PC-3 (cell line): ENCODE measurements at regions not wholly inside any gene's neighbourhood (a gene's known extent, or its start where the extent isn't known, plus 50 kb on each side); places are given as distances from the start of the nearest gene placed in this dataset.

Experiments used
- ATAC-seq: fragments of 200-7000 bp; cut with Tn5 transposase; 2 replicates; pipeline ENCODE4 v1.9.1; 2020; ENCODE audit warnings: mild to moderate bottlenecking, moderate library complexity
- BruUV-seq: library from RNA; stranded (reverse); fragments of 400-500 nt; replicated peaks from 2 replicates; lab custom pipeline; 2021; lab: Mats Ljungman, UMichigan
- CTCF ChIA-PET: fragments of 300-600 bp; sonication (Branson Sonifier 250); formaldehyde crosslinking; loops from one replicate; lab custom pipeline; 2022; ENCODE audit warnings: antibody characterized with exemption; lab: Charles Lee
- POLR2A ChIA-PET: fragments of 300-600 bp; sonication (Branson Sonifier 250); formaldehyde crosslinking; loops from one replicate; lab custom pipeline; 2022; ENCODE audit warnings: antibody characterized with exemption; ENCODE audit not compliant: unreplicated experiment; lab: Charles Lee
- DNase-seq: peaks from one replicate; pipeline ENCODE4 v3.0.0-alpha.2; 2015
- H2AFZ ChIP-seq: fragments of 300-600 bp; sonication (generic); 2 replicates; pipeline ENCODE4 v1.6.0; 2016; ENCODE audit warnings: antibody characterized with exemption, low read length
- H3F3A ChIP-seq: fragments of 300-600 bp; sonication (generic); one replicate; pipeline ENCODE4 v1.6.0; 2017; ENCODE audit warnings: antibody characterized with exemption, low read length, control low read depth, mild to moderate bottlenecking; ENCODE audit not compliant: unreplicated experiment
- H3K27ac ChIP-seq: fragments of 300-600 bp; sonication (generic); 2 replicates; pipeline ENCODE4 v1.5.1; 2016; ENCODE audit warnings: mild to moderate bottlenecking, low read length
- H3K27me3 ChIP-seq: fragments of 300-600 bp; sonication (generic); 2 replicates; pipeline ENCODE4 v1.6.1; 2016; ENCODE audit warnings: low read length, mixed read lengths
- H3K36me3 ChIP-seq: fragments of 300-600 bp; sonication (generic); 2 replicates; pipeline ENCODE4 v1.6.1; 2016; ENCODE audit warnings: low read depth, mixed run types, low read length, mixed read lengths
- H3K4me1 ChIP-seq: fragments of 300-600 bp; sonication (generic); 2 replicates; pipeline ENCODE4 v1.5.1; 2016; ENCODE audit warnings: low read length; ENCODE audit not compliant: insufficient read depth
- H3K4me2 ChIP-seq: fragments of 300-600 bp; sonication (generic); 2 replicates; pipeline ENCODE4 v1.6.0; 2016; ENCODE audit warnings: low read length
- H3K4me3 ChIP-seq: fragments of 300-600 bp; sonication (generic); 2 replicates; pipeline ENCODE4 v1.5.1; 2016; ENCODE audit warnings: mild to moderate bottlenecking, low read length, mixed read lengths
- H3K79me2 ChIP-seq: fragments of 300-600 bp; sonication (generic); 2 replicates; pipeline ENCODE4 v1.6.1; 2017; ENCODE audit warnings: low read length, mixed read lengths
- H3K9ac ChIP-seq: fragments of 300-600 bp; sonication (generic); 2 replicates; pipeline ENCODE4 v1.6.0; 2016; ENCODE audit warnings: mild to moderate bottlenecking, low read length
- H3K9me2 ChIP-seq: fragments of 300-600 bp; sonication (generic); replicated peaks from 2 replicates; pipeline ENCODE4 v1.6.1; 2016; ENCODE audit warnings: mixed run types, low read length, mixed read lengths
- H3K9me3 ChIP-seq: fragments of 300-600 bp; sonication (generic); 2 replicates; pipeline ENCODE4 v1.6.1; 2016; ENCODE audit warnings: low read length, mixed read lengths
- H4K20me1 ChIP-seq: fragments of 300-600 bp; sonication (generic); 2 replicates; pipeline ENCODE4 v1.6.1; 2016; ENCODE audit warnings: low read length, mixed read lengths
- EZH2 ChIP-seq: fragments of 300-600 bp; sonication (generic); IDR thresholded peaks from one replicate; pipeline ENCODE4 v1.6.1; 2017; ENCODE audit warnings: antibody characterized with exemption, mild to moderate bottlenecking, low read length; ENCODE audit not compliant: unreplicated experiment
- EZH2phosphoT487 ChIP-seq: fragments of 300-600 bp; sonication (generic); IDR thresholded peaks from 2 replicates; pipeline ENCODE4 v1.6.1; 2018; ENCODE audit warnings: mild to moderate bottlenecking, antibody characterized with exemption, low read length, borderline replicate concordance
- intact Hi-C: fragments of 100-400 bp; cut with micrococcal nuclease; formaldehyde crosslinking; loops from 2 replicates; pipeline ENCODE4 v1.9.0; 2023
- TF ChIP-seq, protein P1 (sequence below): fragments of 300-600 bp; sonication (generic); conservative IDR thresholded peaks from 2 replicates; pipeline ENCODE4 v1.5.1; 2017; ENCODE audit warnings: antibody characterized with exemption, low read depth, mild to moderate bottlenecking, low read length

GRCh38 chr1:187854457-187854856 lies 1025.7 kb downstream of the PLA2G4A start:
- TF ChIP-seq EZH2phosphoT487 (no peak), EZH2 (no peak)
- TF ChIP-seq, protein P1, sequence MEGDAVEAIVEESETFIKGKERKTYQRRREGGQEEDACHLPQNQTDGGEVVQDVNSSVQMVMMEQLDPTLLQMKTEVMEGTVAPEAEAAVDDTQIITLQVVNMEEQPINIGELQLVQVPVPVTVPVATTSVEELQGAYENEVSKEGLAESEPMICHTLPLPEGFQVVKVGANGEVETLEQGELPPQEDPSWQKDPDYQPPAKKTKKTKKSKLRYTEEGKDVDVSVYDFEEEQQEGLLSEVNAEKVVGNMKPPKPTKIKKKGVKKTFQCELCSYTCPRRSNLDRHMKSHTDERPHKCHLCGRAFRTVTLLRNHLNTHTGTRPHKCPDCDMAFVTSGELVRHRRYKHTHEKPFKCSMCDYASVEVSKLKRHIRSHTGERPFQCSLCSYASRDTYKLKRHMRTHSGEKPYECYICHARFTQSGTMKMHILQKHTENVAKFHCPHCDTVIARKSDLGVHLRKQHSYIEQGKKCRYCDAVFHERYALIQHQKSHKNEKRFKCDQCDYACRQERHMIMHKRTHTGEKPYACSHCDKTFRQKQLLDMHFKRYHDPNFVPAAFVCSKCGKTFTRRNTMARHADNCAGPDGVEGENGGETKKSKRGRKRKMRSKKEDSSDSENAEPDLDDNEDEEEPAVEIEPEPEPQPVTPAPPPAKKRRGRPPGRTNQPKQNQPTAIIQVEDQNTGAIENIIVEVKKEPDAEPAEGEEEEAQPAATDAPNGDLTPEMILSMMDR = no peak
- Histone ChIP-seq H3K79me2 (no peaks in the 10 kb centered on the region), H3K36me3 (no peaks in the 10 kb centered on the region), H3K4me3 (no peak overlapping the region), H3K9me2 (no peaks in the 10 kb centered on the region), H3K27ac (no peak overlapping the region), H3K27me3 (no peaks in the 10 kb centered on the region), H3K4me2 (no peak overlapping the region), H4K20me1 (no peaks in the 10 kb centered on the region), H2AFZ (no peak overlapping the region), H3F3A (no peaks in the 10 kb centered on the region), H3K4me1 (no peaks in the 10 kb centered on the region), H3K9me3 (no peaks in the 10 kb centered on the region), H3K9ac (no peak overlapping the region)
- ATAC-seq = no peak
- ChIA-PET CTCF (no interaction called here), POLR2A (no interaction called here)
- no TSS peak for BruUV-seq
- intact Hi-C loops = no loop called here
- no peak for DNase-seq

DNA sequence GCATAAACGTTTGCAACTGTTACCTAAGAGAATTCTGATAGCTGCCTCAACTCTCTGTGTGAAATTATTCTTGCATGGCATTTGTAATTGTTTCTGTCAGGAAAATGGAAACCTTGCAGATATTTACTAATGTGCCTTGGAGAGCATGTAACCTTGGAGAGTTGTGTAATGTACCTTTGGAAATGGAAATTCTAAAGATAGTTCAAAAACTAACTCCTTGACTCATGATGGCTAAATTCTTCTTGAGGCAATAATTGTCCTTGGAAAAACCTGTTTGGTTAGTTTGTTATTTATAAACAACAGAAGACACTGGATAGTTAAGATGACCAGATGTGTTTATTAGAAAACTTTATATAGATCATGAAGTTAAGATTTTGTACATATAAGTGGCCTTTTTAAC lies 1033.8 kb downstream of the PLA2G4A start:
- ChIA-PET CTCF (no interaction called here), POLR2A (no interaction called here)
- Histone ChIP-seq H3K4me2 (no peak overlapping the region), H3K9me3 (no peaks in the 10 kb centered on the region), H3K4me1 (peaks cover 8% of the 10 kb centered on the region), H3F3A (no peaks in the 10 kb centered on the region), H3K36me3 (no peaks in the 10 kb centered on the region), H3K27me3 (no peaks in the 10 kb centered on the region), H3K4me3 (no peak overlapping the region), H3K9me2 (no peaks in the 10 kb centered on the region), H4K20me1 (no peaks in the 10 kb centered on the region), H3K27ac (no peak overlapping the region), H2AFZ (no peak overlapping the region), H3K79me2 (no peaks in the 10 kb centered on the region), H3K9ac (no peak overlapping the region)
- TF ChIP-seq, protein P1 = no peak
- DNase-seq (peak; percentile 45), ATAC-seq (no peak)
- intact Hi-C loops = no loop called here
- BruUV-seq = no TSS peak

DNA sequence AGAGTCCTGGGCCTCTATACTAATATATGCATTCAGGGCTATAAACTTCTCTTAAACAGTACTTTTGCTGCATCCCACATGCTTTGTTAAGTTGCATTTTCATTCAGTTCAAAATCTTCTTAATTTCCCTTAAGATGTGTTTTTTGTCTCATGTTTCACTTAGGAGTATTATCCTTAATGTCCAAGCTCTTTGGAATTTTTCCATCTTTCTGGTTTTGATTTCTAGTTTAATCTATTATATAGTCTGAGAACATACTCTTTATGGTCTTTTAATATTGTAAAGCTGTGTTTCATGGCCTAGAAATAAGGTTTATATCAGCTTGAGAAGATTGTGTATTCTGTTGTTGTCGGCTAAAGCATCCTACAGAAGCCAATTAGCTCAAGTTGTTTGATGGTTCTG lies 1041.8 kb downstream of the PLA2G4A start:
- TF ChIP-seq EZH2phosphoT487 (no peak), EZH2 (no peak)
- TF ChIP-seq, protein P1 = no peak
- Histone ChIP-seq H2AFZ (no peak overlapping the region), H3K9me3 (no peaks in the 10 kb centered on the region), H4K20me1 (no peaks in the 10 kb centered on the region), H3K27ac (no peak overlapping the region), H3K27me3 (no peaks in the 10 kb centered on the region), H3K36me3 (no peaks in the 10 kb centered on the region), H3K79me2 (no peaks in the 10 kb centered on the region), H3K4me1 (no peaks in the 10 kb centered on the region), H3F3A (no peaks in the 10 kb centered on the region), H3K4me2 (no peak overlapping the region), H3K4me3 (no peak overlapping the region), H3K9ac (no peak overlapping the region), H3K9me2 (no peaks in the 10 kb centered on the region)
- ChIA-PET POLR2A (no interaction called here), CTCF (no interaction called here)
- no peak for ATAC-seq
- intact Hi-C loops = no loop called here
- DNase-seq = no peak
- BruUV-seq = no TSS peak
